Ureter (tissue), 1 donor: ENCODE measurements at regions not wholly inside any gene's neighbourhood (a gene's known extent, or its start where the extent isn't known, plus 50 kb on each side); places are given as distances from the start of the nearest gene placed in this dataset.
A peak's percentile ranks its signal among the peaks of the same experiment; 100 is the strongest.

ENCODE experiments used
- DNase-seq: peaks from one replicate; pipeline ENCODE4 v3.0.0-alpha.2; 2020; ENCODE audit warnings: low spot score
- donor health status: DM: yes; HTN: yes; CAD: no.

DNA sequence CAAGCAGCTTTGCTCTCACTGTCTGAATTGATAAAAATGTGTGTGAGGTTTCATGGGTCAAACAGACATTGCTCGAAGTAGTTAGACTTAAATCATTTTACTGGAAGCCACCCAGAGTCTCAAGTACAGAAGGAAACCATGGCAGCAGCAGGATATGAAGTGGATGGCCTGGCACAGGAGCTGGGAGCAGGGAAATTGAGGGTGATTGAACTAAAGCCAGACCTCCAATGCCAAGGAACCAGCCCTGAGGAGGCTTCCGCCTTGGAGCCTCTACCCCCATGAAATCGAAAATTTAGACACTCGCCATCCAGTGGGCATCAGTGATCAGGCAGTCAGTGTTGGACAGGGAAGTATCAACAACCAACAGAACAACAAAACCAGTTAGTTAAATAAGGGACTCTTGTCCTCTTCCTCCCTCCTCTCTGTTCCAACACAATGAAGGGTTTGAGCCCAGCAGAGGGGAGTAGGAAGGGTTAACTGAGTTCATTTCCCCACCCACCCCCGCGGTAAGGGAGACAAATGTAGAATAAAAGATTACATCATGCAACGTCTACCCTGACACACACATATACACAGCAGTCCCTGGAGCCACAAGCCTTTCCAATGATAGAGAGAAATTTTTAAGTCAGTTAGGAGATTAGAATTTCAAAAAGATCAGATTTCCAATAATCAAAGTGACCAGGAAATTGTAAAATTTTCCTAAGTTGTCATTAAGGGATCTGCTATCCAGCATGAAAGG lies 156.3 kb downstream of the SLC16A9 start:
- no peak for DNase-seq

- DNase-seq, result no peak
Measured at GRCh38 chr10:59550061-59550460, 159.6 kb downstream of the SLC16A9 start.

DNA sequence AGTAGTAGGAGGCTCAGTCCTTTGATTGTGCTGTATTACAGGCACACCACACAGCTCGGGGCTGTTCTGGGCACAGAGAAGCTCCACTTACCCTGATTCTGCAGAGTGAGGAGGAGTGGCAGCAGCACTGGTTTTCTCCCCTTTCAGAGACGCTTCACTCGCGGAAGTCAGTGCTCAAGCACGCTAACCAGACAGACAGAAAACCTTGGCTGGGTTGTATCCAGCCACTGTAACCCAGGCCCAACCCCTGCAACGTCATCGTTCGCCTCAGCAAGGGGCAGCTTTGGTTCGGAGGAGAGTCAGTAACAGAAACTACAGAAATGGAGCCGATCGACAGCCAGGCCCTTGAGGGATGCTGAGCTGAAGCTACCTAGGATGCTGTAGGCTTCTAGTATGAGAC lies 171.0 kb downstream of the SLC16A9 start:
- DNase-seq, result no peak

- DNase-seq, result no peak
Measured at GRCh38 chr10:59537501-59537900, 172.1 kb downstream of the SLC16A9 start.

- DNase-seq, result no peak
Measured at GRCh38 chr10:59536167-59537014, 173.3 kb downstream of the SLC16A9 start.

DNA sequence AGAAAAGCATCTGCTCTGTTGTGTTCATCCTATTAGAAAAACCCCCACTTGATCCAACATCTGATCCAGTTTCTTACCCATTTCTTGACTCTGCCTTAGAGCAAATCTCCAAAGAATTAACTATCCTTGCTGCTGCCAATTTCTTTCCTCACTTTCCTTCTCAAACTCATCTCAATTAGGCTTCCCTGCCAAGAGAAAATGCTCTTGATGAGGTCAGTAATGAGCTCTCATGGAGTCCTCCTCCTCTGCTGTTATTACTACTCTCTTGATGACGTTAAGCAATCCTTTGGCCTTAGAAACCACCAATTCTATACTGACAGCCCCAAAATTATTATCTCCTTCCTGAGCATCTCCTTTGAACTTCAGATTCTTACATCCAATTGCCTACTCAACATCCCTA lies 162.0 kb upstream of the FAM13C start:
- DNase-seq, result no peak

- no peak for DNase-seq
Measured at GRCh38 chr10:59523851-59524250, 161.5 kb upstream of the FAM13C start.

- no peak for DNase-seq
Measured at GRCh38 chr10:59517996-59518395, 155.6 kb upstream of the FAM13C start.

DNA sequence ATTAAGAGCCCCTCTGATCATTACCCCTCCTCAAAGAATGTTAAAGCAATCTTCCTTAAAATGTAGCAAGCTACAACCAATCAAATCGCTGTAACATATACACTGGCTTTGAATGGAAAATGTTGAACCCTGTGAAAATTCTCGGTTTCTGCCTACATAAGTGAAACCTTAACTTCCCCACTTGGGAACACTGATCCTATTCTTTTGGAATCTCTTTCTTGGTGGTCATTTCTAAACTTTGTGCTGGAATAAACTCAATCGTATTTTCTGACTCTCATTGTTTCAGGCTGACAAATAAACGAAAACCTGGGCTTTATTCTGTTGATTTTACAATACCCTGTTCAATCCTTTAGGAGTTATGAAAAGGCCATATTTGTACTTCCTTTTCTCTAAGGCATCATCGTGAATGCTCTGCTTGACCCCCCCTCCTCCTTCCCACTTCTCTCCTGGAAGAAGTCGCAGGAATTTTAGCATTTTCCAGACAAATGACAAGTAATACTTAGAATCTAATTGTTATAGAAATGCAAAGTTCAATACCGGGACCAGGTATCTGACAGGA lies 155.1 kb upstream of the FAM13C start:
- DNase-seq, result no peak

DNA sequence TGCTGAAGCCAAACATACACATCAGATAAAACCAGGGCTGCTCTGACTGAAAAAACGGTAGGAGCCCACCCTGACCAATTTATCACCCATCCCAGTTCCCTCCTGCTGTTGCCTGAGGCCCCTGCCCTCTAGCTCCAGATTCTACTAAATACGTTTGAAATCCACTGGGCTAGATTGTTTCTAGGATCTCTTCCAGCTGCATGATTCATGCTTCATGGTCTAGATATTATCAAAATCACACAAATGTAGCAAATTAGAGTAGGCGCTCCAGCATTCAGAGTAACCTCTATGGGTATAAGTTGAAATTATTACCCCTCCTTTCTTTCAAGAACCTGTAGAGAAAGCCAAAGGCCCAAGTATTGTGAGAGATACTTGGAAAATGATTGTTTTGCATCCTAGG lies 151.2 kb upstream of the FAM13C start:
- no peak for DNase-seq

GRCh38 chr10:59512951-59513350 lies 150.6 kb upstream of the FAM13C start:
- DNase-seq, result no peak

DNA sequence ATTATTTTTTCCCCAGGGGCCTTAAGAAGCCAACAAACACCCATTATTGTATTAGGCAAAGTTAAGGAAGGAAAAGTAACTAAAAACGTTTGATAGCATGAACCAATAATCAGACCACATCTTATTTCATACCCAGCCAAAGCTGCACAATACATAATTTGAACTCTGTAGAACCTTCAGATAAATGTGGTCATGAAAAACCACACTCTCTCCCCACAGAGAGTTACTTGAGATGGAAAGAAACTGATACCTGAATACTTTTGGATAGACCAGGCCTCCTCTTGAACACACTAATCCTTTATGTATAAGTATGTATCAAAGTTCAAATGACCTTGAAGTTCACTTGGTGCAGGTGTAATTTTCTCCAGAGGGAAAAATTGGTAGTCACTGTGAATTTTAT lies 146.6 kb upstream of the FAM13C start:
- no peak for DNase-seq

- DNase-seq, result peak; percentile 51
Measured at GRCh38 chr10:59508296-59508695, 145.9 kb upstream of the FAM13C start.

- DNase-seq, result no peak
Measured at GRCh38 chr10:59505926-59506325, 143.6 kb upstream of the FAM13C start.

GRCh38 chr10:59499460-59499859 lies 137.1 kb upstream of the FAM13C start:
- no peak for DNase-seq

DNA sequence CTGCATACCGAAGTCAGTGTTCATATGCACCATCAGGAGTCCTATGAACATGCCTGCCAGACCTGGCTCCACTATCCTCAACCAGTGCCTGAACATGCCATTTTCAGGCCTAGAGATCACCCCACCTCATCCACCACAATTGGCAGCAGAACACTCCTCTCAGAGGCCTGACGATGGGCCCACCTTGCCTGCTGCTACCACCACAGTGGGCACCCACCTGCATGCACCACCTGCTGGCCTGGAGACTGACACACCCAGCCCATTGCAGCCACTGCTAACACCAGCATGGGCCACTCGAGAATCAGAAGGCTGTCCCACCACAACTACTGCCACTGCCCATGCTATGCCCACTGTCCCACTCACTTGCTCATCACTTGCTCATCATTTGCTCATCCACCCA lies 130.7 kb upstream of the FAM13C start:
- DNase-seq, result no peak

GRCh38 chr10:59479426-59479825 lies 117.1 kb upstream of the FAM13C start:
- DNase-seq, result no peak

GRCh38 chr10:59470570-59470969 lies 108.2 kb upstream of the FAM13C start:
- no peak for DNase-seq

GRCh38 chr10:59465088-59465487 lies 102.7 kb upstream of the FAM13C start:
- no peak for DNase-seq

DNA sequence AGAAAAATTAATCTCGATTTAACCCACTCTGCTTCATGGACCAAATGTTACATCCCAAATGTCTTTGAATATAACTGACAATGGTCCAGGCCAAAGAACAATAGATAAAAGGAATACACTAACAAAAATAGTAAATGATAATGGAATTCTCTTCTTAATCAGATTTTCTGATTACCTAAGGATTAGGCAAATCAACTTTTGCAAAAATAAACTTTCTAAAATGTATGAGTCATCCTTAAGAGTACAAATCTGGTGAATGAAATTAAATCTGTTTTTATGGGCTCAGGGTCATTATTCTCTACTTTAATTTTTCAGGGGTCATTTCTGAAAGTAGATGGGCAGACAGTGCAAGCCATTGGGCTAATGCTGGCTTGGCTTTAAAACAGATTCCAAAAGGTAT lies 102.1 kb upstream of the FAM13C start:
- no peak for DNase-seq

DNA sequence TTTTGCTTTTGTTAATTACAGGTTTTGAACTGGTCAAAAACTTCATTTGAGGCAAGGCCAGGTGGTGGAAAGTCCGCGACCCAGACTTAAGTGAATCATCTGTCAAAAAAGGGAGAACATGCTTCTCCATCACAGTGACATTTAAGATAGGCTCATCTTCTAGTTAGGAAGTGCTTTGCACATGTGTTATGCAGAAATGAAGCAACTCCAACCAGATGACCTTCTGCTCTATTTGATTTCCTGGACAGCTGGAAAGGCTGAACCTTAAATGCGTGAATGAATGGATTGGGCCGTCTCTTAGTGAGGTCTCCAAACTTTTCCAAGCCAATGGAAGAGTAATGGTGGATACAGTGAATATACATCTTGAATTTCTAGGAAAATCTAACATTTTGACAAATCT lies 101.6 kb upstream of the FAM13C start:
- DNase-seq, result no peak

GRCh38 chr10:59460601-59461000 lies 98.3 kb upstream of the FAM13C start:
- DNase-seq, result no peak

DNA sequence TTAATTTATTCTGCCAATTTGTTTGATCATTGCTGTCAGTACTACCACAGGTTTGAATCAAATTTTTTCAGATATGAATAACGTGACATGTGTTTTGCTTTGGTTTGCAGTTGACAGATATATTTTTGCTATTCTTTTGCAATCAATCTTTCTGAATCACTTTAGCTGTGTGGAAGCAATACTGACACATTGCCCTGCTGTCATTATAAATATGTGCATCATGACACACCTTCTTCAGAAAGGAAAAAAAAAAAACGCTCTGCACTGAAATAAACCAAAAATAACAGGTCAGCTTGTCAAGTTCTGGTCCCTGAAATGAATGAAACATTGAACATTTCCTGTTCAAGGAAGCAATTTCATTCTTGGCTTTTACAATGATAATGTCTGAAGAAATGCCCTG lies 93.8 kb upstream of the FAM13C start:
- DNase-seq, result no peak
